ENCODE measurements at regions not wholly inside any gene's neighbourhood (a gene's known extent, or its start where the extent isn't known, plus 50 kb on each side); places are given as distances from the start of the nearest gene placed in this dataset.

DNA sequence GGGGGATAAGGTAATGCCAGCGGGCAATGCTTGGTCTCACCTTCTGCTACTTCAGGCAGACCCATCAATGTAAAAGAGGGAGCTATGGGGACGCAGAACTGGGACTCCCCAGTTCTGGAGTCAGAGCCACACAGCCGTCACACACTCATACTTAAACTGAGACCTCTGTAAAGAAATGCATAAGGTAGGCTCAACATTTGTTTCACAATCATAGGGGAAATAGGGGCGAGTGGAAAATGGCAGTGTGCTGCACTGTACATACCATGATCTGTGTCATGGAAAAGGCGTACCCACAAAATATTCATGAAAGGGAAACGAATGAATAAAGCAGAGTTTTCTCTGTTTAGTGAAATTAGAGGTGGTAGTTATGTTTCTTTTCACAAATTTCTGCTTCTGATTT lies 318.0 kb upstream of the NPVF start:
- DNase-seq (no peak), ATAC-seq (no peak)
- no peaks in the 10 kb centered on the region for H3K9me3 ChIP-seq
- H3K4me3 ChIP-seq, result no peak overlapping the region
- intact Hi-C loops (cut with DNase I, micrococcal nuclease), result no loop called here
- no peaks in the 10 kb centered on the region for H3K36me3 ChIP-seq (ENCODE audit: low read depth)
- TF ChIP-seq CTCF (IDR thresholded peaks at IDR 0.05), result no peak
- no peaks in the 10 kb centered on the region for H3K4me1 ChIP-seq (ENCODE audit: low read depth)

- Histone ChIP-seq H3K4me1 (ENCODE audit: low read depth) (no peaks in the 10 kb centered on the region), H3K9me3 (no peaks in the 10 kb centered on the region), H3K36me3 (ENCODE audit: low read depth) (no peaks in the 10 kb centered on the region), H3K4me3 (no peak overlapping the region)
- ATAC-seq, result peak; percentile 37
- intact Hi-C loops (cut with DNase I, micrococcal nuclease), result no loop called here
- no peak for DNase-seq
- TF ChIP-seq CTCF (IDR thresholded peaks at IDR 0.05), result no peak
Observed at GRCh38 chr7:25549271-25549921, 321.1 kb upstream of the NPVF start.

DNA sequence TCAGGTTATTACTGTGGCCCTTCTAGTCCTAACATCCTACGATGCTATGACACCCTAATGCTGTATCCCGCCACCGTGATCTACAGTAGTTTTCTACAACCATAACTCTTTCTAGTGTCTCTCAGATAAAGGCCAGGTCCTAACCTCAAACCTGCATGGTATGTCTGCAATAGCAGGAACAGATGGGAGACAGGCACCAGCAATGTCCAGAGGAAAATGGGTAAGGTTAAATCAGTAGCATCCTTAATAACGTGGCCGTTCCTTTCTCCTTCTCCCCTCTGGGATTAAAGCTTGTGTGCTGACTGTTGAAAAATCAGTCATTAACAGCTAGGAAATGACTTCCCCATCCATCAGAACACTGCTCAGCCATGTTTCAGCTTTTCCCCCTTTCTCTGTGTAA lies 321.9 kb upstream of the NPVF start:
- Histone ChIP-seq H3K4me3 (no peak overlapping the region), H3K4me1 (ENCODE audit: low read depth) (no peaks in the 10 kb centered on the region), H3K36me3 (ENCODE audit: low read depth) (no peaks in the 10 kb centered on the region), H3K9me3 (no peaks in the 10 kb centered on the region)
- DNase-seq (no peak), ATAC-seq (no peak)
- no peak for TF ChIP-seq CTCF (IDR thresholded peaks at IDR 0.05)
- intact Hi-C loops (cut with DNase I, micrococcal nuclease), result no loop called here

DNA sequence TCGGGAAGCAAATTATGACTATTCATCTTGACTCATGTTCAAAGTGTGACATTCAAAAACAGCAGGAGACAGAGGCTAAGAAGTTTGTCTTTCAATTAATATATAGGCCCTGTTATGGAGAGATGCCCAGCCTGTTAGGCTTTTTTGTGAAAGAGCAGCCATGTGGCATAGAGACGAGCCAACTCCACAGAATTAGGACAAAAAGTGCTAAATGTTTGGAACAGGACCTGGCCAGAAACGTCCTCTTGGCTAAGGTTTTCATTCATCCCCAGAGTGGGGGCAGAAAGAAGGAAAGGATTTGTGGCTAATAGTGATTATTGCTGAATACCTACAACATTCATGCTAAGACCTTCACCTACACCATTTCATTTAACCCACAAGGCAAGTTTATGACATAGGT lies 324.7 kb upstream of the NPVF start:
- ATAC-seq (no peak), DNase-seq (no peak)
- no peaks in the 10 kb centered on the region for H3K36me3 ChIP-seq (ENCODE audit: low read depth)
- intact Hi-C loops (cut with DNase I, micrococcal nuclease), result no loop called here
- no peaks in the 10 kb centered on the region for H3K9me3 ChIP-seq
- no peaks in the 10 kb centered on the region for H3K4me1 ChIP-seq (ENCODE audit: low read depth)
- no peak for TF ChIP-seq CTCF (IDR thresholded peaks at IDR 0.05)
- H3K4me3 ChIP-seq, result no peak overlapping the region

- ATAC-seq, result no peak
- Histone ChIP-seq H3K36me3 (ENCODE audit: low read depth) (no peaks in the 10 kb centered on the region), H3K9me3 (no peaks in the 10 kb centered on the region), H3K4me1 (ENCODE audit: low read depth) (no peaks in the 10 kb centered on the region), H3K4me3 (no peak overlapping the region)
- TF ChIP-seq CTCF (IDR thresholded peaks at IDR 0.05), result no peak
- DNase-seq, result no peak
- intact Hi-C loops (cut with DNase I, micrococcal nuclease), result no loop called here
Observed at GRCh38 chr7:25553580-25554291, 325.4 kb upstream of the NPVF start.
